ENCODE measurements at regions not wholly inside any gene's neighbourhood (a gene's known extent, or its start where the extent isn't known, plus 50 kb on each side); places are given as distances from the start of the nearest gene placed in this dataset.

GRCh38 chr2:7118606-7119131, 201.5 kb downstream of the RNF144A start:
- Mint-ChIP-seq H3K4me3 (no peak overlapping the region), H3K9me3 (peaks cover 10% of the 10 kb centered on the region), H3K36me3 (ENCODE audit: low read depth) (no peaks in the 10 kb centered on the region), H3K4me1 (ENCODE audit: low read depth) (no peaks in the 10 kb centered on the region), H3K27ac (no peak overlapping the region), H3K27me3 (ENCODE audit: insufficient read depth) (peaks cover 3% of the 10 kb centered on the region)
- DNase-seq (ENCODE audit: low spot score), result no peak
- intact Hi-C loops (cut with micrococcal nuclease), result loop anchor here (2.0 kb wide), 1 partner anchor 1566 kb away; no protein-coding TSS in a partner anchor

- no peak for DNase-seq (ENCODE audit: low spot score)
- Mint-ChIP-seq H3K4me3 (no peak overlapping the region), H3K36me3 (ENCODE audit: low read depth) (no peaks in the 10 kb centered on the region), H3K27me3 (ENCODE audit: insufficient read depth) (peaks cover 3% of the 10 kb centered on the region), H3K9me3 (peaks cover 5% of the 10 kb centered on the region), H3K4me1 (ENCODE audit: low read depth) (no peaks in the 10 kb centered on the region), H3K27ac (no peak overlapping the region)
- intact Hi-C loops (cut with micrococcal nuclease), result loop anchor here (2.0 kb wide), 1 partner anchor 1566 kb away; no protein-coding TSS in a partner anchor
Measured at GRCh38 chr2:7119132-7119835, 202.1 kb downstream of the RNF144A start.

- no peak overlapping the region for H3K4me3 Mint-ChIP-seq
- no peaks in the 10 kb centered on the region for H3K36me3 Mint-ChIP-seq (ENCODE audit: low read depth)
- no peak for DNase-seq (ENCODE audit: low spot score)
- H3K27ac Mint-ChIP-seq, result no peak overlapping the region
- intact Hi-C loops (cut with micrococcal nuclease), result no loop called here
- no peaks in the 10 kb centered on the region for H3K4me1 Mint-ChIP-seq (ENCODE audit: low read depth)
- H3K27me3 Mint-ChIP-seq (ENCODE audit: insufficient read depth), result peaks cover 2% of the 10 kb centered on the region
- no peaks in the 10 kb centered on the region for H3K9me3 Mint-ChIP-seq
Measured at GRCh38 chr2:7121851-7122250, 204.6 kb downstream of the RNF144A start.

- Mint-ChIP-seq H3K4me1 (ENCODE audit: low read depth) (no peaks in the 10 kb centered on the region), H3K9me3 (no peaks in the 10 kb centered on the region), H3K4me3 (no peak overlapping the region), H3K36me3 (ENCODE audit: low read depth) (no peaks in the 10 kb centered on the region), H3K27me3 (ENCODE audit: insufficient read depth) (peaks cover 2% of the 10 kb centered on the region), H3K27ac (no peak overlapping the region)
- DNase-seq (ENCODE audit: low spot score), result no peak
- intact Hi-C loops (cut with micrococcal nuclease), result no loop called here
Measured at GRCh38 chr2:7127156-7127555, 209.9 kb downstream of the RNF144A start.

GRCh38 chr2:7127687-7128086, 210.5 kb downstream of the RNF144A start:
- peaks cover 2% of the 10 kb centered on the region for H3K27me3 Mint-ChIP-seq (ENCODE audit: insufficient read depth)
- intact Hi-C loops (cut with micrococcal nuclease), result no loop called here
- no peak for DNase-seq (ENCODE audit: low spot score)
- H3K4me1 Mint-ChIP-seq (ENCODE audit: low read depth), result no peaks in the 10 kb centered on the region
- H3K4me3 Mint-ChIP-seq, result no peak overlapping the region
- H3K36me3 Mint-ChIP-seq (ENCODE audit: low read depth), result no peaks in the 10 kb centered on the region
- no peak overlapping the region for H3K27ac Mint-ChIP-seq
- H3K9me3 Mint-ChIP-seq, result no peaks in the 10 kb centered on the region

DNA sequence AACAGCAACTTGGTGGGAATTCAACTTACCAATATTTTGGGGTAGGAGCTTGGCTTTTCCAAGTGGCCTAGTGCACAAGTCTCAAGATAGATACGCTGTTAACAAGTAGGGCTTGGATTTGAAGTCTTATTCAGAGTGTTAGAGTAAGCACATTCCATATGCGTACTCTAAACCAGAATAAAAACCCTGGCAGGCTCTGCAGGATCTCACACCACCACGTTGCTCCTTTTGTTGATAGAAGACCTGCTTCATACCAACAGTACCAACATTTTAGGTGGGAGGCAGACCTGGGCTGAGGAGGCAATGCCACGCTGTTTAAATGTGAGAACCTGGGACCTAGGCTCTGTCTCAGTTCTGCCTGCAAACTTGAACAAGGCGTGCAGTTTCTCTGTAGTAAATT, 214.0 kb downstream of the RNF144A start:
- Mint-ChIP-seq H3K36me3 (ENCODE audit: low read depth) (no peaks in the 10 kb centered on the region), H3K4me3 (no peak overlapping the region), H3K9me3 (no peaks in the 10 kb centered on the region), H3K27ac (no peak overlapping the region), H3K27me3 (ENCODE audit: insufficient read depth) (no peaks in the 10 kb centered on the region), H3K4me1 (ENCODE audit: low read depth) (no peaks in the 10 kb centered on the region)
- intact Hi-C loops (cut with micrococcal nuclease), result no loop called here
- DNase-seq (ENCODE audit: low spot score), result no peak

- DNase-seq (ENCODE audit: low spot score), result no peak
- H3K9me3 Mint-ChIP-seq, result no peaks in the 10 kb centered on the region
- no peak overlapping the region for H3K4me3 Mint-ChIP-seq
- H3K36me3 Mint-ChIP-seq (ENCODE audit: low read depth), result no peaks in the 10 kb centered on the region
- intact Hi-C loops (cut with micrococcal nuclease), result no loop called here
- H3K4me1 Mint-ChIP-seq (ENCODE audit: low read depth), result no peaks in the 10 kb centered on the region
- H3K27me3 Mint-ChIP-seq (ENCODE audit: insufficient read depth), result no peaks in the 10 kb centered on the region
- no peak overlapping the region for H3K27ac Mint-ChIP-seq
Measured at GRCh38 chr2:7132753-7133152, 215.5 kb downstream of the RNF144A start.

DNA sequence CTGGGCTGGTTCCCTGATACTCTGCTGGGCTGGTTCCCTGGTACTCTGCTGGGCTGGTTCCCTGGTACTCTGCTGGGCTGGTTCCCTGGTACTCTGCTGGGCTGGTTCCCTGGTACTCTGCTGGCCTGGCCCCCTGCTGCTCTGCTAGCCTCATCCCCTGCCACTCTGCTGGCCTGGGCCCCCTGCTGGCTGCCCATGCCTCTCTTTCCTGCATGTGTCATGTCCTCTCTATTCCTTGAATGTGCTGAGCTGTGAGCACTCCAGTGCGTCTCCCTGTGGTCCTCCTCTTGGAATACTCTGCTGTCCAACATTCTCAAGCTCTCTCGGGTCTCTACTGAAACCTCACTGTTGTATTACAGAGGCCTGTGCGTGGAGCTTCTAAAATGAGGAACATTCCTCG, 216.3 kb downstream of the RNF144A start:
- H3K9me3 Mint-ChIP-seq, result no peaks in the 10 kb centered on the region
- no peaks in the 10 kb centered on the region for H3K4me1 Mint-ChIP-seq (ENCODE audit: low read depth)
- no peaks in the 10 kb centered on the region for H3K27me3 Mint-ChIP-seq (ENCODE audit: insufficient read depth)
- no peak overlapping the region for H3K4me3 Mint-ChIP-seq
- intact Hi-C loops (cut with micrococcal nuclease), result no loop called here
- no peak overlapping the region for H3K27ac Mint-ChIP-seq
- DNase-seq (ENCODE audit: low spot score), result no peak
- H3K36me3 Mint-ChIP-seq (ENCODE audit: low read depth), result no peaks in the 10 kb centered on the region

DNA sequence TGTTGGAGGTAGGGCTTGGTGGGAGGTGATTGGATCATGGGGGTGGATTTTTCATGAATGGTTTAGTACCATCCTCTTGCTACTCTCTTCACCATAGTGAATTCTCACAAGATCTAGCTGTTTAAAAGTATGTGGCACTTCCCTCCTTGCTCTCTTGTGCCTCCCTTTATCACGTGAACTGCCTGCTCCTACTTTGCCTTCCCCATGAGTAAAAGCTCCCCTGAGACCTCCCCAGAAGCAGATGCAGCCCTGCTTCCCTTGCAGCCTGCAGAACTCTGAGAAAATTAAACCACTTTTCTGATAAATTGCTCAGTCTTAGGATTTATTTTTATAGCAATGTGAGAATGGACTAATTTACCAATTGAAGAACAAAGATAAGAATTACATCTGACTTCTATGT, 223.1 kb downstream of the RNF144A start:
- no peak for DNase-seq (ENCODE audit: low spot score)
- intact Hi-C loops (cut with micrococcal nuclease), result no loop called here
- H3K4me1 Mint-ChIP-seq (ENCODE audit: low read depth), result no peaks in the 10 kb centered on the region
- peaks cover 16% of the 10 kb centered on the region for H3K9me3 Mint-ChIP-seq
- H3K27ac Mint-ChIP-seq, result no peak overlapping the region
- H3K27me3 Mint-ChIP-seq (ENCODE audit: insufficient read depth), result peaks cover 4% of the 10 kb centered on the region
- H3K36me3 Mint-ChIP-seq (ENCODE audit: low read depth), result no peaks in the 10 kb centered on the region
- H3K4me3 Mint-ChIP-seq, result no peak overlapping the region

GRCh38 chr2:7145707-7146106, 228.5 kb downstream of the RNF144A start:
- DNase-seq (ENCODE audit: low spot score), result no peak
- intact Hi-C loops (cut with micrococcal nuclease), result no loop called here

GRCh38 chr2:7146151-7146550, 228.9 kb downstream of the RNF144A start:
- Mint-ChIP-seq H3K4me3 (no peak overlapping the region), H3K4me1 (ENCODE audit: low read depth) (no peaks in the 10 kb centered on the region), H3K27ac (no peak overlapping the region), H3K9me3 (peaks cover 20% of the 10 kb centered on the region), H3K27me3 (ENCODE audit: insufficient read depth) (no peaks in the 10 kb centered on the region), H3K36me3 (ENCODE audit: low read depth) (no peaks in the 10 kb centered on the region)
- no peak for DNase-seq (ENCODE audit: low spot score)
- intact Hi-C loops (cut with micrococcal nuclease), result no loop called here

More at GRCh38 chr2:7145707-7146106, 228.5 kb downstream of the RNF144A start:
- H3K36me3 Mint-ChIP-seq (ENCODE audit: low read depth), result no peaks in the 10 kb centered on the region
- no peak overlapping the region for H3K27ac Mint-ChIP-seq
- no peaks in the 10 kb centered on the region for H3K4me1 Mint-ChIP-seq (ENCODE audit: low read depth)
- no peak overlapping the region for H3K4me3 Mint-ChIP-seq
- peaks cover 21% of the 10 kb centered on the region for H3K9me3 Mint-ChIP-seq
- no peaks in the 10 kb centered on the region for H3K27me3 Mint-ChIP-seq (ENCODE audit: insufficient read depth)

GRCh38 chr2:7154656-7155055, 237.4 kb downstream of the RNF144A start:
- peaks cover 5% of the 10 kb centered on the region for H3K27me3 Mint-ChIP-seq (ENCODE audit: insufficient read depth)
- H3K36me3 Mint-ChIP-seq (ENCODE audit: low read depth), result no peaks in the 10 kb centered on the region
- intact Hi-C loops (cut with micrococcal nuclease), result no loop called here
- peaks cover 22% of the 10 kb centered on the region for H3K9me3 Mint-ChIP-seq
- H3K4me1 Mint-ChIP-seq (ENCODE audit: low read depth), result no peaks in the 10 kb centered on the region
- no peak overlapping the region for H3K27ac Mint-ChIP-seq
- DNase-seq (ENCODE audit: low spot score), result no peak
- H3K4me3 Mint-ChIP-seq, result no peak overlapping the region

GRCh38 chr2:7161501-7161900, 244.3 kb downstream of the RNF144A start:
- Mint-ChIP-seq H3K4me3 (no peak overlapping the region), H3K27ac (no peak overlapping the region), H3K36me3 (ENCODE audit: low read depth) (no peaks in the 10 kb centered on the region), H3K4me1 (ENCODE audit: low read depth) (no peaks in the 10 kb centered on the region), H3K9me3 (peaks cover 4% of the 10 kb centered on the region), H3K27me3 (ENCODE audit: insufficient read depth) (peaks cover 3% of the 10 kb centered on the region)
- no peak for DNase-seq (ENCODE audit: low spot score)
- intact Hi-C loops (cut with micrococcal nuclease), result no loop called here

- Mint-ChIP-seq H3K9me3 (peaks cover 2% of the 10 kb centered on the region), H3K27ac (no peak overlapping the region), H3K36me3 (ENCODE audit: low read depth) (no peaks in the 10 kb centered on the region), H3K27me3 (ENCODE audit: insufficient read depth) (peaks cover 2% of the 10 kb centered on the region), H3K4me3 (no peak overlapping the region), H3K4me1 (ENCODE audit: low read depth) (no peaks in the 10 kb centered on the region)
- no peak for DNase-seq (ENCODE audit: low spot score)
- intact Hi-C loops (cut with micrococcal nuclease), result no loop called here
Measured at GRCh38 chr2:7165736-7166135, 248.5 kb downstream of the RNF144A start.

Measured in activated T-helper 1 cell treated with anti-CD3 and anti-CD28 coated beads, Interleukin-12 subunit alpha, Interleukin-12 subunit beta, Interleukin-2, Interleukin-4 antibody, amounts not matched to agents 30 ng/mL and 10 ng/mL and 1 ng/mL, durations not matched to agents 14 hours and 24 hours and 36 hours (primary cell).